Lower leg skin (tissue), 3 donors: ENCODE measurements at regions not wholly inside any gene's neighbourhood (a gene's known extent, or its start where the extent isn't known, plus 50 kb on each side); places are given as distances from the start of the nearest gene placed in this dataset.

Source experiments
- CTCF ChIP-seq, 3 donors: fragments of 450-650 bp; IDR thresholded peaks; one replicate each; pipeline ENCODE4 v1.5.1; 2016; ENCODE audit warnings: antibody characterized with exemption in 3 of 3, mild to moderate bottlenecking in 3 of 3, moderate library complexity in 2 of 3
- POLR2A ChIP-seq, 2 donors: fragments of 450-650 bp; IDR thresholded peaks; one replicate each; pipeline ENCODE4 v1.6.1; 2016 to 2017; ENCODE audit warnings: antibody characterized with exemption in 2 of 2, mild to moderate bottlenecking in 1 of 2, moderate library complexity in 1 of 2

GRCh38 chr20:21808139-21808538 is 102.7 kb downstream of the PAX1 start:
- TF ChIP-seq CTCF (IDR thresholded peaks at IDR 0.05): no peak
- TF ChIP-seq POLR2A (IDR thresholded peaks at IDR 0.05): no peak
